Stimulated activated CD8-positive, alpha-beta memory T cell treated with anti-CD3 and anti-CD28 coated beads, Interleukin-12 subunit alpha, Interleukin-12 subunit beta, amount 100 ng/mL, for 1 hour (primary cell): ENCODE measurements at regions not wholly inside any gene's neighbourhood (a gene's known extent, or its start where the extent isn't known, plus 50 kb on each side); places are given as distances from the start of the nearest gene placed in this dataset.
"Not testable (repeated sequence)": the region's sequence is repeated elsewhere in the genome, so short reads cannot be mapped to it uniquely, and the experiment has no call there.

Source experiments
- DNase-seq: peaks from one replicate; pipeline ENCODE4 v3.0.0-alpha.2; 2020; ENCODE audit warnings: low read depth

GRCh38 chr18:11511434-11512095 lies 97.8 kb upstream of the SLC35G4 start:
- DNase-seq: no peak

- DNase-seq: no peak
These were observed 102.5 kb upstream of the SLC35G4 start for GRCh38 chr18:11506856-11507255.

- DNase-seq: no peak
These were observed 103.4 kb upstream of the SLC35G4 start for GRCh38 chr18:11505993-11506392.

GRCh38 chr18:11504962-11505361 lies 104.4 kb upstream of the SLC35G4 start:
- DNase-seq: no peak

- no peak for DNase-seq
These were observed 107.0 kb upstream of the SLC35G4 start for GRCh38 chr18:11502368-11502767.

GRCh38 chr18:11501352-11501751 lies 108.0 kb upstream of the SLC35G4 start:
- DNase-seq: no peak

GRCh38 chr18:11500153-11501122 lies 109.0 kb upstream of the SLC35G4 start:
- no peak for DNase-seq

GRCh38 chr18:11498821-11499220 lies 110.6 kb upstream of the SLC35G4 start:
- no peak for DNase-seq

GRCh38 chr18:11497585-11497984 lies 111.8 kb upstream of the SLC35G4 start:
- no peak for DNase-seq

GRCh38 chr18:11496526-11497172 lies 112.7 kb upstream of the SLC35G4 start:
- no peak for DNase-seq

GRCh38 chr18:11495441-11495840 lies 114.0 kb upstream of the SLC35G4 start:
- DNase-seq: no peak

- DNase-seq: no peak
These were observed 115.3 kb upstream of the SLC35G4 start for GRCh38 chr18:11494107-11494506.

- DNase-seq: no peak
These were observed 120.0 kb upstream of the SLC35G4 start for GRCh38 chr18:11489266-11489899.

GRCh38 chr18:11488175-11488574 lies 121.2 kb upstream of the SLC35G4 start:
- no peak for DNase-seq

- no peak for DNase-seq
These were observed 122.0 kb upstream of the SLC35G4 start for GRCh38 chr18:11487390-11487789.

- no peak for DNase-seq
These were observed 127.1 kb upstream of the SLC35G4 start for GRCh38 chr18:11482271-11482670.

- no peak for DNase-seq
These were observed 128.7 kb upstream of the SLC35G4 start for GRCh38 chr18:11480692-11481091.

- DNase-seq: not testable (repeated sequence)
These were observed 130.4 kb upstream of the SLC35G4 start for GRCh38 chr18:11479031-11479430.

GRCh38 chr18:11470941-11471340 lies 138.5 kb upstream of the SLC35G4 start:
- DNase-seq: no peak

GRCh38 chr18:11468617-11469016 lies 140.8 kb upstream of the SLC35G4 start:
- DNase-seq: no peak

- no peak for DNase-seq
These were observed 141.3 kb upstream of the SLC35G4 start for GRCh38 chr18:11468120-11468519.

GRCh38 chr18:11467611-11468010 lies 141.8 kb upstream of the SLC35G4 start:
- DNase-seq: no peak
